ENCODE measurements at regions not wholly inside any gene's neighbourhood (a gene's known extent, or its start where the extent isn't known, plus 50 kb on each side); places are given as distances from the start of the nearest gene placed in this dataset.
A peak's percentile ranks its signal among the peaks of the same experiment; 100 is the strongest.

GRCh38 chr12:112559784-112560183, 141.0 kb downstream of the PTPN11 start:
- H3K9me3 Mint-ChIP-seq, result no peaks in the 10 kb centered on the region
- no peak overlapping the region for H3K4me3 Mint-ChIP-seq
- DNase-seq (no peak), ATAC-seq (replicated peaks) (peak; percentile 51)
- peaks cover 0 to 2% of the 10 kb centered on the region in 2 donors for H3K4me1 Mint-ChIP-seq (ENCODE audit: low read depth in 2 of 2)
- H3K27me3 Mint-ChIP-seq, result peaks cover 11 to 21% of the 10 kb centered on the region in 2 donors
- no peak overlapping the region for H3K27ac Mint-ChIP-seq
- H3K36me3 Mint-ChIP-seq (ENCODE audit: insufficient read depth), result peaks cover 2% of the 10 kb centered on the region

- Mint-ChIP-seq H3K9me3 (no peaks in the 10 kb centered on the region), H3K27me3 (peaks cover 24 to 25% of the 10 kb centered on the region in 2 donors), H3K36me3 (ENCODE audit: insufficient read depth) (no peaks in the 10 kb centered on the region), H3K27ac (no peak overlapping the region), H3K4me1 (ENCODE audit: low read depth in 2 of 2) (no peaks in the 10 kb centered on the region), H3K4me3 (no peak overlapping the region)
- no peak for DNase-seq
- ATAC-seq (replicated peaks), result no peak
These were observed 145.5 kb downstream of the PTPN11 start for GRCh38 chr12:112564160-112564784.

- Mint-ChIP-seq H3K36me3 (ENCODE audit: insufficient read depth) (no peaks in the 10 kb centered on the region), H3K27me3 (peaks cover 52 to 56% of the 10 kb centered on the region in 2 donors), H3K4me1 (ENCODE audit: low read depth in 2 of 2) (no peaks in the 10 kb centered on the region), H3K4me3 (no peak overlapping the region), H3K27ac (no peak overlapping the region), H3K9me3 (no peaks in the 10 kb centered on the region)
- no peak for DNase-seq
- no peak for ATAC-seq (replicated peaks)
These were observed 149.9 kb downstream of the PTPN11 start for GRCh38 chr12:112568641-112569040.

GRCh38 chr12:112570096-112570495, 151.3 kb downstream of the PTPN11 start:
- no peaks in the 10 kb centered on the region for H3K36me3 Mint-ChIP-seq (ENCODE audit: insufficient read depth)
- DNase-seq (no peak), ATAC-seq (replicated peaks) (no peak)
- no peak overlapping the region for H3K4me3 Mint-ChIP-seq
- no peaks in the 10 kb centered on the region for H3K4me1 Mint-ChIP-seq (ENCODE audit: low read depth in 2 of 2)
- peaks cover 46 to 56% of the 10 kb centered on the region in 2 donors for H3K27me3 Mint-ChIP-seq
- no peaks in the 10 kb centered on the region for H3K9me3 Mint-ChIP-seq
- H3K27ac Mint-ChIP-seq, result no peak overlapping the region

GRCh38 chr12:112573141-112573540, 154.4 kb downstream of the PTPN11 start:
- Mint-ChIP-seq H3K4me3 (no peak overlapping the region), H3K4me1 (ENCODE audit: low read depth in 2 of 2) (no peaks in the 10 kb centered on the region), H3K36me3 (ENCODE audit: insufficient read depth) (no peaks in the 10 kb centered on the region), H3K9me3 (no peaks in the 10 kb centered on the region), H3K27me3 (peaks cover 49% of the 10 kb centered on the region in 2 donors), H3K27ac (no peak overlapping the region)
- DNase-seq (no peak), ATAC-seq (replicated peaks) (no peak)

GRCh38 chr12:112574896-112575558, 156.3 kb downstream of the PTPN11 start:
- Mint-ChIP-seq H3K9me3 (no peaks in the 10 kb centered on the region), H3K36me3 (ENCODE audit: insufficient read depth) (no peaks in the 10 kb centered on the region), H3K4me1 (ENCODE audit: low read depth in 2 of 2) (no peaks in the 10 kb centered on the region), H3K27ac (no peak overlapping the region), H3K27me3 (peaks cover 36 to 44% of the 10 kb centered on the region in 2 donors), H3K4me3 (no peak overlapping the region)
- ATAC-seq (replicated peaks) (no peak), DNase-seq (no peak)

GRCh38 chr12:112575559-112576067, 156.9 kb downstream of the PTPN11 start:
- H3K27me3 Mint-ChIP-seq, result peaks cover 31 to 41% of the 10 kb centered on the region in 2 donors
- no peak for DNase-seq
- H3K9me3 Mint-ChIP-seq, result no peaks in the 10 kb centered on the region
- H3K27ac Mint-ChIP-seq, result no peak overlapping the region
- peak overlapping the region in 1 of 2 donors; percentile 5 for H3K4me3 Mint-ChIP-seq
- H3K36me3 Mint-ChIP-seq (ENCODE audit: insufficient read depth), result no peaks in the 10 kb centered on the region
- ATAC-seq (replicated peaks), result no peak
- H3K4me1 Mint-ChIP-seq (ENCODE audit: low read depth in 2 of 2), result no peaks in the 10 kb centered on the region

- Mint-ChIP-seq H3K27ac (no peak overlapping the region), H3K4me1 (ENCODE audit: low read depth in 2 of 2) (no peaks in the 10 kb centered on the region), H3K9me3 (no peaks in the 10 kb centered on the region), H3K36me3 (ENCODE audit: insufficient read depth) (no peaks in the 10 kb centered on the region), H3K4me3 (no peak overlapping the region), H3K27me3 (peaks cover 32 to 37% of the 10 kb centered on the region in 2 donors)
- DNase-seq, result no peak
- ATAC-seq (replicated peaks), result no peak
These were observed 159.0 kb downstream of the PTPN11 start for GRCh38 chr12:112577473-112578329.

- Mint-ChIP-seq H3K4me3 (no peak overlapping the region), H3K27ac (no peak overlapping the region), H3K27me3 (peaks cover 43 to 51% of the 10 kb centered on the region in 2 donors), H3K36me3 (ENCODE audit: insufficient read depth) (no peaks in the 10 kb centered on the region), H3K9me3 (no peaks in the 10 kb centered on the region), H3K4me1 (ENCODE audit: low read depth in 2 of 2) (no peaks in the 10 kb centered on the region)
- DNase-seq, result no peak
- no peak for ATAC-seq (replicated peaks)
These were observed 165.5 kb downstream of the PTPN11 start for GRCh38 chr12:112584266-112584722.

GRCh38 chr12:112586148-112586783, 167.5 kb downstream of the PTPN11 start:
- Mint-ChIP-seq H3K4me1 (ENCODE audit: low read depth in 2 of 2) (no peaks in the 10 kb centered on the region), H3K36me3 (ENCODE audit: insufficient read depth) (no peaks in the 10 kb centered on the region), H3K27ac (no peak overlapping the region), H3K27me3 (peaks cover 36 to 46% of the 10 kb centered on the region in 2 donors), H3K4me3 (no peak overlapping the region), H3K9me3 (no peaks in the 10 kb centered on the region)
- DNase-seq, result no peak
- no peak for ATAC-seq (replicated peaks)

- no peaks in the 10 kb centered on the region for H3K36me3 Mint-ChIP-seq (ENCODE audit: insufficient read depth)
- peaks cover 17 to 35% of the 10 kb centered on the region in 2 donors for H3K27me3 Mint-ChIP-seq
- DNase-seq, result no peak
- no peaks in the 10 kb centered on the region for H3K4me1 Mint-ChIP-seq (ENCODE audit: low read depth in 2 of 2)
- no peaks in the 10 kb centered on the region for H3K9me3 Mint-ChIP-seq
- H3K27ac Mint-ChIP-seq, result no peak overlapping the region
- no peak for ATAC-seq (replicated peaks)
- no peak overlapping the region for H3K4me3 Mint-ChIP-seq
These were observed 170.5 kb downstream of the PTPN11 start for GRCh38 chr12:112589275-112589674.

- no peak overlapping the region for H3K27ac Mint-ChIP-seq
- no peak for DNase-seq
- H3K4me3 Mint-ChIP-seq, result no peak overlapping the region
- no peaks in the 10 kb centered on the region for H3K9me3 Mint-ChIP-seq
- no peak for ATAC-seq (replicated peaks)
- H3K4me1 Mint-ChIP-seq (ENCODE audit: low read depth in 2 of 2), result no peaks in the 10 kb centered on the region
- peaks cover 15 to 31% of the 10 kb centered on the region in 2 donors for H3K27me3 Mint-ChIP-seq
- H3K36me3 Mint-ChIP-seq (ENCODE audit: insufficient read depth), result no peaks in the 10 kb centered on the region
These were observed 171.5 kb downstream of the PTPN11 start for GRCh38 chr12:112590281-112590680.

- no peaks in the 10 kb centered on the region for H3K9me3 Mint-ChIP-seq
These were observed 172.7 kb downstream of the PTPN11 start for GRCh38 chr12:112591488-112591887.

More at GRCh38 chr12:112591488-112591887, 172.7 kb downstream of the PTPN11 start:
- Mint-ChIP-seq H3K4me3 (no peak overlapping the region), H3K36me3 (ENCODE audit: insufficient read depth) (no peaks in the 10 kb centered on the region), H3K4me1 (ENCODE audit: low read depth in 2 of 2) (no peaks in the 10 kb centered on the region), H3K27ac (no peak overlapping the region), H3K27me3 (peaks cover 20 to 37% of the 10 kb centered on the region in 2 donors)
- DNase-seq (no peak), ATAC-seq (replicated peaks) (no peak)

Measured in effector memory CD8-positive, alpha-beta T cell (primary cell).